Gastrocnemius medialis (tissue), 4 donors: ENCODE measurements at regions not wholly inside any gene's neighbourhood (a gene's known extent, or its start where the extent isn't known, plus 50 kb on each side); places are given as distances from the start of the nearest gene placed in this dataset.
"Not testable (repeated sequence)": the region's sequence is repeated elsewhere in the genome, so short reads cannot be mapped to it uniquely, and the experiment has no call there.

Source experiments
- POLR2A ChIP-seq, 2 donors: fragments of 450-650 bp; IDR thresholded peaks; one replicate each; pipeline ENCODE4 v1.6.1; 2017; ENCODE audit warnings: antibody characterized with exemption in 2 of 2, mild to moderate bottlenecking in 2 of 2, moderate library complexity in 2 of 2
- TF ChIP-seq, protein P1 (sequence below), 5 experiments: fragments of 450-650 bp in 3 of 5; fragments of 200-600 bp in 2 of 5; sonication (generic) in 2 of 5; IDR thresholded peaks in 4 of 5; conservative IDR thresholded peaks in 1 of 5; 1 replicate in 4 of 5; 2 replicates in 1 of 5; pipeline ENCODE4 v1.5.1; 2016 to 2019; ENCODE audit warnings: antibody characterized with exemption in 5 of 5, mild to moderate bottlenecking in 3 of 5, moderate library complexity in 3 of 5

DNA sequence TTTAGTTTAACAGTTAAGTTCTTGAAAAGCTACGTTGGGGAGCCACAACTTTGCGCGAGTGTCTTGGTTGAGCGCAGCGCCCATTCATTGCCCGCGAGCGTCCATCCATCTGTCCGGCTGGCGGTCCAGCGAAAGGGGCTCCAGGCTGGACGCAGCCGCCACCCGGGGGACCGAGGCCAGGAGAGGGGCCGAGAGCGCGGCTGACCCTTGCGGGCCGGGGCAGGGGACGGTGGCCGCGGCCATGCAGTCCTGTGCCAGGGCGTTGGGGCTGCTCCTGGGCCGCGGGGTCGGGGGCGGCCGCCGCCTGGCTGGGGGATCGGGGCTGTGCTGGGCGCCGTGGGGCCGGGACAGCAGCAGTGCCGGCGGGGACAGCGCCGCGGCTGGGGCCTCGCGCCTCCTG lies 86.8 kb downstream of the ARL9 start:
- TF ChIP-seq, protein P1, sequence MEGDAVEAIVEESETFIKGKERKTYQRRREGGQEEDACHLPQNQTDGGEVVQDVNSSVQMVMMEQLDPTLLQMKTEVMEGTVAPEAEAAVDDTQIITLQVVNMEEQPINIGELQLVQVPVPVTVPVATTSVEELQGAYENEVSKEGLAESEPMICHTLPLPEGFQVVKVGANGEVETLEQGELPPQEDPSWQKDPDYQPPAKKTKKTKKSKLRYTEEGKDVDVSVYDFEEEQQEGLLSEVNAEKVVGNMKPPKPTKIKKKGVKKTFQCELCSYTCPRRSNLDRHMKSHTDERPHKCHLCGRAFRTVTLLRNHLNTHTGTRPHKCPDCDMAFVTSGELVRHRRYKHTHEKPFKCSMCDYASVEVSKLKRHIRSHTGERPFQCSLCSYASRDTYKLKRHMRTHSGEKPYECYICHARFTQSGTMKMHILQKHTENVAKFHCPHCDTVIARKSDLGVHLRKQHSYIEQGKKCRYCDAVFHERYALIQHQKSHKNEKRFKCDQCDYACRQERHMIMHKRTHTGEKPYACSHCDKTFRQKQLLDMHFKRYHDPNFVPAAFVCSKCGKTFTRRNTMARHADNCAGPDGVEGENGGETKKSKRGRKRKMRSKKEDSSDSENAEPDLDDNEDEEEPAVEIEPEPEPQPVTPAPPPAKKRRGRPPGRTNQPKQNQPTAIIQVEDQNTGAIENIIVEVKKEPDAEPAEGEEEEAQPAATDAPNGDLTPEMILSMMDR (IDR thresholded peaks at IDR 0.05 in 4 of 5, conservative IDR thresholded peaks at IDR 0.05 in 1 of 5): not testable (repeated sequence)
- TF ChIP-seq POLR2A (IDR thresholded peaks at IDR 0.05): not testable (repeated sequence)
